GM23338 (cell line): ENCODE measurements at regions not wholly inside any gene's neighbourhood (a gene's known extent, or its start where the extent isn't known, plus 50 kb on each side); places are given as distances from the start of the nearest gene placed in this dataset.

ENCODE experiments used
- ATAC-seq: fragments of 200-7000 bp; cut with Tn5 transposase; 3 replicates; pipeline ENCODE4 v1.9.1; 2020
- DNase-seq: peaks from one replicate; pipeline ENCODE4 v3.0.0-alpha.2; 2015; ENCODE audit warnings: low spot score
- H2AFZ ChIP-seq: fragments of 200-600 bp; sonication (generic); 2 replicates; pipeline ENCODE4 v1.8.0; 2016; ENCODE audit warnings: antibody characterized with exemption, mild to moderate bottlenecking, moderate library complexity
- H3F3A ChIP-seq: fragments of 200-600 bp; sonication (generic); replicated peaks from 2 replicates; pipeline ENCODE4 v1.8.0; 2017; ENCODE audit warnings: antibody characterized with exemption, mixed run types, low read depth
- H3K27ac ChIP-seq: fragments of 200-600 bp; sonication (generic); 2 replicates; pipeline ENCODE4 v1.6.1; 2016; ENCODE audit warnings: low read depth
- H3K27me3 ChIP-seq: fragments of 200-600 bp; sonication (generic); 2 replicates; pipeline ENCODE4 v1.8.0; 2016; ENCODE audit warnings: mild to moderate bottlenecking, mixed run types, moderate library complexity; ENCODE audit not compliant: insufficient read depth
- H3K36me3 ChIP-seq: fragments of 200-600 bp; sonication (generic); 2 replicates; pipeline ENCODE4 v1.8.0; 2016; ENCODE audit warnings: mild to moderate bottlenecking; ENCODE audit not compliant: insufficient read depth
- H3K4me1 ChIP-seq: fragments of 200-600 bp; sonication (generic); 2 replicates; pipeline ENCODE4 v1.8.0; 2016; ENCODE audit warnings: mild to moderate bottlenecking, moderate library complexity; ENCODE audit not compliant: insufficient read depth
- H3K4me2 ChIP-seq: fragments of 200-600 bp; sonication (generic); 2 replicates; pipeline ENCODE4 v1.7.1; 2017; ENCODE audit warnings: mixed run types
- H3K4me3 ChIP-seq: fragments of 200-600 bp; sonication (generic); 2 replicates; pipeline ENCODE4 v1.6.1; 2016; ENCODE audit warnings: mixed run types
- H3K79me2 ChIP-seq: fragments of 200-600 bp; sonication (generic); replicated peaks from 2 replicates; pipeline ENCODE4 v1.8.0; 2017; ENCODE audit warnings: mild to moderate bottlenecking; ENCODE audit not compliant: insufficient read depth
- H3K9me2 ChIP-seq: fragments of 200-600 bp; sonication (generic); 2 replicates; pipeline ENCODE4 v1.8.0; 2017; ENCODE audit not compliant: insufficient read depth
- H4K20me1 ChIP-seq: fragments of 200-600 bp; sonication (generic); replicated peaks from 2 replicates; pipeline ENCODE4 v1.8.0; 2017; ENCODE audit warnings: mild to moderate bottlenecking; ENCODE audit not compliant: insufficient read depth
- H3K27ac Mint-ChIP-seq: 2 replicates; pipeline ENCODE4 v1.8.0; 2020; ENCODE audit warnings: inconsistent platforms, mild to moderate bottlenecking, moderate library complexity, mixed read lengths
- H3K27me3 Mint-ChIP-seq: 3 replicates; pipeline ENCODE4 v1.8.0; 2022; ENCODE audit warnings: low read depth, mild to moderate bottlenecking, moderate library complexity, mixed read lengths, inconsistent platforms; ENCODE audit not compliant: insufficient read depth, poor library complexity
- H3K36me3 Mint-ChIP-seq: 3 replicates; pipeline ENCODE4 v1.8.0; 2021; ENCODE audit warnings: low read depth, mild to moderate bottlenecking, inconsistent platforms, moderate library complexity, mixed read lengths
- H3K4me1 Mint-ChIP-seq: 3 replicates; pipeline ENCODE4 v1.8.0; 2020; ENCODE audit warnings: mild to moderate bottlenecking, inconsistent platforms, mixed read lengths
- H3K4me3 Mint-ChIP-seq: 3 replicates; pipeline ENCODE4 v1.8.0; 2021; ENCODE audit warnings: moderate library complexity, mild to moderate bottlenecking, inconsistent platforms, mixed read lengths
- H3K9me3 Mint-ChIP-seq: 3 replicates; pipeline ENCODE4 v1.8.0; 2020; ENCODE audit warnings: moderate library complexity, mild to moderate bottlenecking, inconsistent platforms, mixed read lengths
- CREB1 ChIP-seq: fragments of 250-450 bp; sonication (Bioruptor Pico); IDR thresholded peaks from 2 replicates; pipeline ENCODE4 v1.5.0; 2020; ENCODE audit warnings: low read depth, mild to moderate bottlenecking, moderate library complexity
- CTCF ChIP-seq, 2 experiments: fragments of 200-600 bp in 1 of 2; sonication (generic) in 1 of 2; conservative IDR thresholded peaks; 2 replicates each; pipeline versions ENCODE4 v1.5.1 to v1.6.1; 2016 to 2017; ENCODE audit warnings: antibody characterized with exemption in 2 of 2, low read depth in 2 of 2, mild to moderate bottlenecking in 2 of 2, moderate library complexity in 1 of 2
- EZH2 ChIP-seq: fragments of 200-600 bp; sonication (generic); IDR thresholded peaks from one replicate; pipeline ENCODE4 v1.8.0; 2017; ENCODE audit warnings: antibody characterized with exemption, mild to moderate bottlenecking, low read depth; ENCODE audit not compliant: unreplicated experiment
- EZH2phosphoT487 ChIP-seq: fragments of 200-600 bp; sonication (generic); IDR thresholded peaks from one replicate; pipeline ENCODE4 v1.8.1; 2018; ENCODE audit warnings: antibody characterized with exemption; ENCODE audit not compliant: unreplicated experiment
- JUNB ChIP-seq: IDR thresholded peaks from one replicate; pipeline ENCODE4 v1.6.1; 2016; ENCODE audit warnings: antibody characterized with exemption; ENCODE audit not compliant: unreplicated experiment
- NANOG ChIP-seq: IDR thresholded peaks from 2 replicates; pipeline ENCODE4 v1.6.1; 2016; ENCODE audit warnings: antibody characterized with exemption, borderline replicate concordance
- POLR2AphosphoS5 ChIP-seq: IDR thresholded peaks from 2 replicates; pipeline ENCODE4 v1.6.1; 2016; ENCODE audit warnings: antibody characterized with exemption, low read depth
- REST ChIP-seq: IDR thresholded peaks from one replicate; pipeline ENCODE4 v1.6.1; 2018; ENCODE audit warnings: antibody characterized with exemption; ENCODE audit not compliant: unreplicated experiment
- STAT1 ChIP-seq: IDR thresholded peaks from one replicate; pipeline ENCODE4 v1.6.1; 2016; ENCODE audit warnings: antibody characterized with exemption; ENCODE audit not compliant: unreplicated experiment
- ZNF114 ChIP-seq: fragments of 250-450 bp; sonication (Bioruptor Pico); IDR thresholded peaks from 2 replicates; pipeline ENCODE4 v1.5.0; 2020; ENCODE audit warnings: mild to moderate bottlenecking, moderate library complexity
- ZNF331 ChIP-seq: fragments of 250-450 bp; sonication (Bioruptor Pico); IDR thresholded peaks from 2 replicates; pipeline ENCODE4 v1.5.0; 2020; ENCODE audit warnings: low read depth, mild to moderate bottlenecking, moderate library complexity
- TF ChIP-seq, protein P1 (sequence below): fragments of 250-450 bp; sonication (Bioruptor Pico); IDR thresholded peaks from 2 replicates; pipeline ENCODE4 v1.5.0; 2020; ENCODE audit warnings: mild to moderate bottlenecking, moderate library complexity
- TF ChIP-seq, protein P2 (sequence below): IDR thresholded peaks from 2 replicates; pipeline ENCODE4 v1.6.1; 2016; ENCODE audit warnings: antibody characterized with exemption

GRCh38 chr15:46685096-46685495 lies 1032.2 kb upstream of the SEMA6D start:
- no peak for ATAC-seq

More at GRCh38 chr15:46685096-46685495, 1032.2 kb upstream of the SEMA6D start:
- Mint-ChIP-seq H3K4me3 (no peak overlapping the region), H3K9me3 (peaks cover 33% of the 10 kb centered on the region), H3K27ac (no peak overlapping the region), H3K36me3 (no peaks in the 10 kb centered on the region; the same call in 2 of the 3 replicates), H3K27me3 (peaks cover 3% of the 10 kb centered on the region), H3K4me1 (peaks cover 10% of the 10 kb centered on the region)
- Histone ChIP-seq H4K20me1 (no peaks in the 10 kb centered on the region), H2AFZ (no peak overlapping the region), H3K4me1 (peaks cover 12% of the 10 kb centered on the region), H3F3A (no peaks in the 10 kb centered on the region), H3K27ac (no peak overlapping the region), H3K27me3 (no peaks in the 10 kb centered on the region), H3K4me3 (no peak overlapping the region), H3K9me2 (no peaks in the 10 kb centered on the region), H3K36me3 (no peaks in the 10 kb centered on the region), H3K4me2 (no peak overlapping the region), H3K79me2 (no peaks in the 10 kb centered on the region)
- DNase-seq: no peak
- TF ChIP-seq, protein P1, sequence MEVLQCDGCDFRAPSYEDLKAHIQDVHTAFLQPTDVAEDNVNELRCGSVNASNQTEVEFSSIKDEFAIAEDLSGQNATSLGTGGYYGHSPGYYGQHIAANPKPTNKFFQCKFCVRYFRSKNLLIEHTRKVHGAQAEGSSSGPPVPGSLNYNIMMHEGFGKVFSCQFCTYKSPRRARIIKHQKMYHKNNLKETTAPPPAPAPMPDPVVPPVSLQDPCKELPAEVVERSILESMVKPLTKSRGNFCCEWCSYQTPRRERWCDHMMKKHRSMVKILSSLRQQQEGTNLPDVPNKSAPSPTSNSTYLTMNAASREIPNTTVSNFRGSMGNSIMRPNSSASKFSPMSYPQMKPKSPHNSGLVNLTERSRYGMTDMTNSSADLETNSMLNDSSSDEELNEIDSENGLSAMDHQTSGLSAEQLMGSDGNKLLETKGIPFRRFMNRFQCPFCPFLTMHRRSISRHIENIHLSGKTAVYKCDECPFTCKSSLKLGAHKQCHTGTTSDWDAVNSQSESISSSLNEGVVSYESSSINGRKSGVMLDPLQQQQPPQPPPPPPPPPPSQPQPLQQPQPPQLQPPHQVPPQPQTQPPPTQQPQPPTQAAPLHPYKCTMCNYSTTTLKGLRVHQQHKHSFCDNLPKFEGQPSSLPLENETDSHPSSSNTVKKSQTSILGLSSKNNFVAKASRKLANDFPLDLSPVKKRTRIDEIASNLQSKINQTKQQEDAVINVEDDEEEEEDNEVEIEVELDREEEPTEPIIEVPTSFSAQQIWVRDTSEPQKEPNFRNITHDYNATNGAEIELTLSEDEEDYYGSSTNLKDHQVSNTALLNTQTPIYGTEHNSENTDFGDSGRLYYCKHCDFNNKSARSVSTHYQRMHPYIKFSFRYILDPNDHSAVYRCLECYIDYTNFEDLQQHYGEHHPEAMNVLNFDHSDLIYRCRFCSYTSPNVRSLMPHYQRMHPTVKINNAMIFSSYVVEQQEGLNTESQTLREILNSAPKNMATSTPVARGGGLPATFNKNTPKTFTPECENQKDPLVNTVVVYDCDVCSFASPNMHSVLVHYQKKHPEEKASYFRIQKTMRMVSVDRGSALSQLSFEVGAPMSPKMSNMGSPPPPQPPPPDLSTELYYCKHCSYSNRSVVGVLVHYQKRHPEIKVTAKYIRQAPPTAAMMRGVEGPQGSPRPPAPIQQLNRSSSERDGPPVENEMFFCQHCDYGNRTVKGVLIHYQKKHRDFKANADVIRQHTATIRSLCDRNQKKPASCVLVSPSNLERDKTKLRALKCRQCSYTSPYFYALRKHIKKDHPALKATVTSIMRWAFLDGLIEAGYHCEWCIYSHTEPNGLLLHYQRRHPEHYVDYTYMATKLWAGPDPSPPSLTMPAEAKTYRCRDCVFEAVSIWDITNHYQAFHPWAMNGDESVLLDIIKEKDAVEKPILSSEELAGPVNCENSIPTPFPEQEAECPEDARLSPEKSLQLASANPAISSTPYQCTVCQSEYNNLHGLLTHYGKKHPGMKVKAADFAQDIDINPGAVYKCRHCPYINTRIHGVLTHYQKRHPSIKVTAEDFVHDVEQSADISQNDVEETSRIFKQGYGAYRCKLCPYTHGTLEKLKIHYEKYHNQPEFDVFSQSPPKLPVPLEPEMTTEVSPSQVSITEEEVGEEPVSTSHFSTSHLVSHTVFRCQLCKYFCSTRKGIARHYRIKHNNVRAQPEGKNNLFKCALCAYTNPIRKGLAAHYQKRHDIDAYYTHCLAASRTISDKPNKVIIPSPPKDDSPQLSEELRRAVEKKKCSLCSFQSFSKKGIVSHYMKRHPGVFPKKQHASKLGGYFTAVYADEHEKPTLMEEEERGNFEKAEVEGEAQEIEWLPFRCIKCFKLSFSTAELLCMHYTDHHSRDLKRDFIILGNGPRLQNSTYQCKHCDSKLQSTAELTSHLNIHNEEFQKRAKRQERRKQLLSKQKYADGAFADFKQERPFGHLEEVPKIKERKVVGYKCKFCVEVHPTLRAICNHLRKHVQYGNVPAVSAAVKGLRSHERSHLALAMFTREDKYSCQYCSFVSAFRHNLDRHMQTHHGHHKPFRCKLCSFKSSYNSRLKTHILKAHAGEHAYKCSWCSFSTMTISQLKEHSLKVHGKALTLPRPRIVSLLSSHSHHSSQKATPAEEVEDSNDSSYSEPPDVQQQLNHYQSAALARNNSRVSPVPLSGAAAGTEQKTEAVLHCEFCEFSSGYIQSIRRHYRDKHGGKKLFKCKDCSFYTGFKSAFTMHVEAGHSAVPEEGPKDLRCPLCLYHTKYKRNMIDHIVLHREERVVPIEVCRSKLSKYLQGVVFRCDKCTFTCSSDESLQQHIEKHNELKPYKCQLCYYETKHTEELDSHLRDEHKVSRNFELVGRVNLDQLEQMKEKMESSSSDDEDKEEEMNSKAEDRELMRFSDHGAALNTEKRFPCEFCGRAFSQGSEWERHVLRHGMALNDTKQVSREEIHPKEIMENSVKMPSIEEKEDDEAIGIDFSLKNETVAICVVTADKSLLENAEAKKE: no peak
- no peak for TF ChIP-seq CREB1 (CRISPR knock-in tag)
- no peak for TF ChIP-seq NANOG
- no peak for TF ChIP-seq CTCF (conservative IDR thresholded peaks at IDR 0.05; ENCODE audit: low read depth in 2 of 2)
- no peak for TF ChIP-seq POLR2AphosphoS5
- no peak for TF ChIP-seq JUNB
- no peak for TF ChIP-seq STAT1
- no peak for TF ChIP-seq EZH2
- no peak for TF ChIP-seq EZH2phosphoT487
- TF ChIP-seq, protein P2, sequence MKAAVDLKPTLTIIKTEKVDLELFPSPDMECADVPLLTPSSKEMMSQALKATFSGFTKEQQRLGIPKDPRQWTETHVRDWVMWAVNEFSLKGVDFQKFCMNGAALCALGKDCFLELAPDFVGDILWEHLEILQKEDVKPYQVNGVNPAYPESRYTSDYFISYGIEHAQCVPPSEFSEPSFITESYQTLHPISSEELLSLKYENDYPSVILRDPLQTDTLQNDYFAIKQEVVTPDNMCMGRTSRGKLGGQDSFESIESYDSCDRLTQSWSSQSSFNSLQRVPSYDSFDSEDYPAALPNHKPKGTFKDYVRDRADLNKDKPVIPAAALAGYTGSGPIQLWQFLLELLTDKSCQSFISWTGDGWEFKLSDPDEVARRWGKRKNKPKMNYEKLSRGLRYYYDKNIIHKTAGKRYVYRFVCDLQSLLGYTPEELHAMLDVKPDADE: no peak
- no peak for TF ChIP-seq ZNF331
- no peak for TF ChIP-seq ZNF114 (CRISPR knock-in tag)
- no peak for TF ChIP-seq REST
